NCI-H446 (cell line): ENCODE measurements at regions not wholly inside any gene's neighbourhood (a gene's known extent, or its start where the extent isn't known, plus 50 kb on each side); places are given as distances from the start of the nearest gene placed in this dataset.
A peak's percentile ranks its signal among the peaks of the same experiment; 100 is the strongest.
"Not testable (repeated sequence)": the region's sequence is repeated elsewhere in the genome, so short reads cannot be mapped to it uniquely, and the experiment has no call there.

Experiments
- DNase-seq, 2 experiments: peaks; one replicate each; lab custom pipeline; 2025; lab: John Stamatoyannopoulos, UW

GRCh38 chr21:27320868-27321267, 354.0 kb upstream of the ADAMTS5 start:
- no peak for DNase-seq

DNA sequence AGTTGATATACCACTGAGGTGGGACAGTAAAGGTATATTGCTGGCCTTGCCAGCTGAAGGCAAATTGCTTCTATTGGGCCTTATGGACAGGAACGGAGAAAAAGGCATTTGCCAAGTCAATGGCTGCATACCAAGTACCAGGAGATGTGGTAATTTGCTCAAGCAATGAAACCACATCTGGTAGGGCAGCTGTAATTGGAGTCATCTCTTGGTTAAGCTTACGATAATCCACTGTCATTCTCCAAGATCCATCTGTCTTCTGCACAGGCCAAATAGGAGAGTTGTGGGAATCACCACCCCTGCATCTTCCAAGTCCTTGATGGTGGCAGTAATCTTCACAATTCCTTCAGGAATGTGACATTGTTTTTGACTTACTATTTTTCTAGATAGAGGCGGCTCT, 350.7 kb upstream of the ADAMTS5 start:
- DNase-seq: not testable (repeated sequence)

DNA sequence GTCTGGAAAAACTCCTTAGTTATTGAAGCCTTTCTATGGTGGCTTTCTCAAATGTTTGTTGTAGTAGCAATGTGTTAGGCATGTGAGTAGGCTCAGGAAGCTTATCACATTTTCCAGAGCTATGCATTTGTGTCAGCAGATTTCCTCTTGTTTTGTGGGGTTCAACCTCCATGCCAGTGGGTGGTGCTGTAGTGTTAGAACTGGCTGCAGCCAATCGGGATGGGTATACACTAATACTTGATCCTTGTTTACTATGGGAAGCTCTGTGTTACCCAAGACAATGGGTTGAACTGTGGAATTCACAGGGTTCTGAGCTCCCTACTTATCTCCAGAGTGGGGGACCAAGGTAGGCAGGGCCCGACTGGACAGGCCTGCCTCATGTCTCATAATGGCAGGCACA, 348.5 kb upstream of the ADAMTS5 start:
- no peak for DNase-seq

DNA sequence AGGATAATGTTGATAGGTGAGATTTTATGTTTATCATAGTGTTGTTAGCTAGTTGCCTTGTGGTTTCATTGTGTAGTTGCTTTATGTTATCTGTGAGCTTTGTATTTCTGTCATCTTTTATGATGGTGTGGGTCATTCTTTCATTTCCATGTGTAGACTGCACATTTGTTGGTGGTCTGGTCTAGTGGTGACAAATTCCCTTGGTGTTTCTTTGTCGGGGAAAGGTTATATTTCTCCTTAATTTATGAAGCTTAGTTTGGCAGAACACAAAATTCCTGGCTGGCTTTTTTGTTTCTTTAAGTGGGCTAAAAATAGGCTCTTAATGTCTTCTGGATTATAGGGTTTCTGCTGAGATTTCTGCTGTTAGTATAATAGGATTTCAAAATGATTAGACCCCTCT, 347.2 kb upstream of the ADAMTS5 start:
- no peak for DNase-seq

- no peak for DNase-seq
Measured at GRCh38 chr21:27306791-27307775, 340.2 kb upstream of the ADAMTS5 start.

DNA sequence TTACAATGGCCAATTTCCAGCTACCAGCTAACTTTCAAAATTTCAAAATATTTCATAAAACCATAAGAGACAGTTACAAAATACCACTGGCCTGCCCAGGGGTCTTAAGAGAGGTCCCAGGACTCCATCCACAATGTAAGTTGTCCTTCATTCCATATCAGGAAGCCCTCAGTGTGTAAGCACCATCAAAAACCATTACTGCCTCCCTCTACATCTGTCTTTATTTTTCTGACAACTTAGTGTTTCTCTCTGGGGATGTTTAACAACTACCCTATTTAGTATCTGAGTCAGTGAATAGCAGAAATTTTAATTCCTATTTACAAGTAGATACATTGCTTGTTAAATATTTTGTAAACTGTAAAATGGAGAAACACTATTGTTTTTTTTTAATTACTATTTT, 339.3 kb upstream of the ADAMTS5 start:
- no peak for DNase-seq

- DNase-seq: no peak
Measured at GRCh38 chr21:27301220-27301619, 334.3 kb upstream of the ADAMTS5 start.

DNA sequence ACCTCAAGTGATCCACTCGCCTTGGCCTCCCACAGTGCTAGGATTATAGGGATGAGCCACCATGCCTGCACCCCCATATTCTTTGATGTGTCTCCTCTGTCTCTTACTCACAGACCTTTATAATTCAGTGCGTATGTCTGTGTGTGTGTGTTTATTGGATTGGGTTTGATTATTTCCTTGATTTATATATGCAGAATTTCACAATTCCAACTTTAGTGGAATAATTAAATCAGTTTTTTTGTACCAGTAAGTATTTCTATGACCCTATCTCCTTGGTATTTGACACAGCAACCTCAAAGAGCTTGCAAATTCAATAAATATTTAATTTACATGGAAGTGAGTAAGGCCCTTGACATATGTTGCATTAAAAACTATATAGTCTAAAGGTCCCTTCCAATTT, 333.9 kb upstream of the ADAMTS5 start:
- no peak for DNase-seq

- peak; percentile 69 to 70 for DNase-seq
Measured at GRCh38 chr21:27298465-27298864, 331.6 kb upstream of the ADAMTS5 start.

- DNase-seq: no peak
Measured at GRCh38 chr21:27293239-27293638, 326.4 kb upstream of the ADAMTS5 start.

DNA sequence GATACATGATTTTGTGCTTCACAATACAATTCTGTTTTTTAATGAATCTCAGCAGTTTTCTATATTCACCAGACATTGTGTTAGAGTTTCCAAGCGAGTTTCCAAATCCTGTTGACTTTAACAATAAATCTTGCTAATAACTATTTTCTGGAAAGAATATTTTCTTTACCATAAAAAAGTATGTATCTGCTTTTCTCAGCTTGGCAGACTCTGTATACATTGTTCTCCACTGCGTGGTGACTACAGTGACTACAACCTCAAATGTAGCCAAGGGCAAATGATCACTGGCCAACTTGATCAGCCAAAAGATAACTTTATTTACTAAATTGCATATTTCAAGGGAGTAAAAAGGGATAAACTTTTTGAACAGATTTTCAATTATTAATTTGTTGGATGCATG, 325.9 kb upstream of the ADAMTS5 start:
- DNase-seq: no peak

- DNase-seq: no peak
Measured at GRCh38 chr21:27292229-27292628, 325.3 kb upstream of the ADAMTS5 start.

DNA sequence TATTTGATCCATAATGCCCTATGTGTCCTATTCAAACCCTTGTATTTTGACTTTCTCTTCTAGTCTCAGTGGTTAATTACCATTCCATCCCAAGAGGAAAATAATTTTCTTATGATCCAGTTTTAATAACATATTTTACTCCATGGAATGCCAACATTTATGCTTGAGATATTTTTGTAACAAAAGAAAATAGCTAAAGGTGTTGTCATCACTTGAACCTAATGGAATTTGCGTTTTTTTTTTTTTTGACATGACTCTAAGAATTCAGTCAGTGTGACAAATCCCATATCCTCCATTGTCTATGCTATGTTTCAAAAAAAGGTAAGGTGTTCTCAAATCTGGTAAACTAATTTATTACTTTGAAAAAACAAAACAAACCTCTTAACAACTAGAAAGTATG, 324.1 kb upstream of the ADAMTS5 start:
- no peak for DNase-seq

GRCh38 chr21:27290028-27290427, 323.1 kb upstream of the ADAMTS5 start:
- no peak for DNase-seq

GRCh38 chr21:27286760-27287159, 319.9 kb upstream of the ADAMTS5 start:
- DNase-seq: no peak

- no peak for DNase-seq
Measured at GRCh38 chr21:27277110-27277509, 310.2 kb upstream of the ADAMTS5 start.

GRCh38 chr21:27275294-27275927, 308.5 kb upstream of the ADAMTS5 start:
- peak; percentile 10 to 24 for DNase-seq

DNA sequence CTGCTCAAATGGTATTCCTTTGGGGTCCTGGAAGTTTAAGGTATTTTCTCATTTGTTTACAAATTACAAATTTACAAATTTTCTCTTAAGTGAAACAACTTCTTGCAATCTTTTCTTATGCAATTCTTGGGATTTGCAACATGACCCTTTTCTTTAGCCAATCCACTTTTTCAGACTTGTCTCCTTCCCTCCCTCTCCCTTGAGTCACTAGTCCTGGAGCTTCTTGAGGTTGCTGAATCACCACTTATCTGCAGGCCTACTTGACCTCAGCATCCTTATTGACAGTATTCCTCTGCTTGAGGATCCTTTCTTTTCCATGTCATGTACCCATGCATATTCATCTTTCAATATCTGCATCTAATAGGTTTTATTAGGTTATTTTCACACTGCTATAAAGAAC, 302.8 kb upstream of the ADAMTS5 start:
- no peak for DNase-seq

DNA sequence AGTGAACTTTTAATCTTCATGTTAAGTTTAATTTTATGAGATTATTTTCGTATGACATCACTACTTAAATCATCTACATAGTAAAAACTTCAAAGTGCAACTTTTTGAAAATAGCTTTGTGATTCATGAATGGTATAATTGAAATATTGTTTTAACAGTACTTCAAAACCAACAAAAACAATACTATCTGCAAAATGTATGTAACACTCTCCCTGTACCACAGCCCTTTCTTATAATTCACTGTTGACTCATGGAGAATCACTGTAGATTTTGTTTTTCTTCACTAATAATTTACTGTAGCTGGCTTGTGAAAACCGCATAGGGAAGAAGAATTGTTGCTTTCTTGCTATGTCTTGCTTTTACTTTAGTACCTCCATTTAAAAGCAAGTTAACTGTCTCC, 301.4 kb upstream of the ADAMTS5 start:
- DNase-seq: no peak

DNA sequence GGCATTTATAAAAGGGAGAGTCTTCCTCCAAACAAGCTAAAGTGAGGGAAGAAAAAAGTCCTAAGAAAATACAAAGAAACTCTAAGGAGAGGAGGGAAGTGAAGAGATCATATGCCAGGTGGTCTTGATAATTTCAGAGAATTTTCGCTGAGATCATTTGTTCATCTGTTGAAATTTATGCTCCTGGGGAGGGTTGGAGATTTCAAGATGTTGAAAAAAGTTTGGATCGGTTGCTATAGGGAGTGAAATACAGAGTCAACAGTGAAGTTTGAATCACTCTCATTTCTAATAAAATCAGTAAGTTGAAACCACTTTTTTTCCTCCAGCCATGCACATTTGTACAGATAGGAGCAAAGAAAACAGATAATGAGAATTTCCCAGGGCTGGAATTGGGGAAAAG, 299.1 kb upstream of the ADAMTS5 start:
- DNase-seq: no peak

DNA sequence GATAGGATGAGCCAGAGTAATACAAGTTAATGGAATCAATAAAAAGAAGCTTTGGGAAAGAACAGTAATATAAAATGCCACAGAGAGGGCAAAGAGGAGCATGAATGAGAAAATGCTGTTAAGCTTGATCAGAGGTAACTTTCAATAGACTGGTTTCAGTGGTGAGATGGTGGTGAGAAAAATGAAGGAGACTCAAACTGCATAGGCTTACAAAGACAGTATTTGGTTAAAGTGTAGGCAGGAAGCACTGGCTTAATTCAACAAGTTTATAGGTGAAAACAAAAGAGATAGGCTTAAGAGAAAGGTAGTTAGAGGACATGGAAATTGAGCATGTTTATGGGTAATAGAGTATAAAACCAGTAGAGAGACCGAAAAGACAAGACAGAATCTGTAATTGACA, 298.6 kb upstream of the ADAMTS5 start:
- DNase-seq: no peak

DNA sequence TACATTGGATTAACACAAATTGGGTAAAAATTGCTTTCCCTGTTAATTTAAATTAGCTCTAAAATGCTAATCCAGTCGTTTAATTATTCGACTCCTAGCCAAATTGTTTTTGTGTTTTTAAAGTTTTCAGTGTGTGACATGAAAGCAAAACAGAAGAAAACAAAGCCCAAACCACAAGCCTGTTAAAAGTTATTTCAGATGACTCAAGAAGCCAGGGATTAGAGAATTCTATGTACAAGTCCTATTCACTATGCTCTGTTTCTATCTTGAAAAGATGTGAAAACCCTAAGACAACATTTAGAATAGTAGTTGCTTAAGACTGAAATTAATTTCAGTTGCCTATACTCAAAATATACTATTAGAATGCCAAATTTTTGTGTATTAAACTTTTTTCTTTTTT, 294.8 kb upstream of the ADAMTS5 start:
- DNase-seq: no peak

GRCh38 chr21:27260728-27261127, 293.8 kb upstream of the ADAMTS5 start:
- no peak for DNase-seq
